NCI-H748 (cell line): ENCODE measurements at regions not wholly inside any gene's neighbourhood (a gene's known extent, or its start where the extent isn't known, plus 50 kb on each side); places are given as distances from the start of the nearest gene placed in this dataset.

ENCODE experiments used
- DNase-seq: peaks from one replicate; lab custom pipeline; 2025; ENCODE audit not compliant: unreplicated experiment; lab: John Stamatoyannopoulos, UW

GRCh38 chr1:222243902-222244301 lies 304.0 kb downstream of the HHIPL2 start:
- DNase-seq = no peak

GRCh38 chr1:222242492-222242891 lies 305.4 kb downstream of the HHIPL2 start:
- DNase-seq = no peak

GRCh38 chr1:222241410-222241809 lies 306.5 kb downstream of the HHIPL2 start:
- peak; percentile 84 for DNase-seq

- DNase-seq = peak; percentile 7
These were observed 307.2 kb downstream of the HHIPL2 start for GRCh38 chr1:222240536-222241181.

GRCh38 chr1:222239130-222239529 lies 308.8 kb downstream of the HHIPL2 start:
- DNase-seq = no peak

- no peak for DNase-seq
These were observed 313.6 kb downstream of the HHIPL2 start for GRCh38 chr1:222234351-222234750.

- no peak for DNase-seq
These were observed 314.3 kb downstream of the HHIPL2 start for GRCh38 chr1:222233444-222234158.

GRCh38 chr1:222232842-222233241 lies 315.1 kb downstream of the HHIPL2 start:
- no peak for DNase-seq

GRCh38 chr1:222229672-222230312 lies 318.1 kb downstream of the HHIPL2 start:
- DNase-seq = no peak

GRCh38 chr1:222225316-222225691 lies 322.6 kb downstream of the HHIPL2 start:
- no peak for DNase-seq

GRCh38 chr1:222224636-222225315 lies 323.1 kb downstream of the HHIPL2 start:
- no peak for DNase-seq

- no peak for DNase-seq
These were observed 323.7 kb downstream of the HHIPL2 start for GRCh38 chr1:222224156-222224555.

GRCh38 chr1:222223010-222223409 lies 324.9 kb downstream of the HHIPL2 start:
- no peak for DNase-seq

- DNase-seq = no peak
These were observed 331.6 kb downstream of the HHIPL2 start for GRCh38 chr1:222216255-222216754.

GRCh38 chr1:222210776-222211175 lies 337.1 kb downstream of the HHIPL2 start:
- DNase-seq = no peak

- DNase-seq = no peak
These were observed 343.4 kb downstream of the HHIPL2 start for GRCh38 chr1:222204475-222204874.

GRCh38 chr1:222202831-222203230 lies 345.1 kb downstream of the HHIPL2 start:
- no peak for DNase-seq

GRCh38 chr1:222196736-222197135 lies 351.2 kb downstream of the HHIPL2 start:
- no peak for DNase-seq

GRCh38 chr1:222196288-222196687 lies 351.6 kb downstream of the HHIPL2 start:
- no peak for DNase-seq

- no peak for DNase-seq
These were observed 352.0 kb downstream of the HHIPL2 start for GRCh38 chr1:222195857-222196256.

GRCh38 chr1:222189218-222189617 lies 358.7 kb downstream of the HHIPL2 start:
- DNase-seq = no peak
